CD14-positive monocyte (primary cell): ENCODE measurements at regions not wholly inside any gene's neighbourhood (a gene's known extent, or its start where the extent isn't known, plus 50 kb on each side); places are given as distances from the start of the nearest gene placed in this dataset.

Experiments used
- DNase-seq, 3 donors: peaks; one replicate each; pipeline ENCODE4 v3.0.0-alpha.2; 2011 to 2022
- H2AFZ ChIP-seq: 2 replicates; pipeline ENCODE4 v1.6.0; 2012; ENCODE audit warnings: mild to moderate bottlenecking, low read depth, low read length, inconsistent platforms; ENCODE audit not compliant: insufficient read depth, poor library complexity, severe bottlenecking
- H3K27ac ChIP-seq, 2 donors: 1 replicate in 1 of 2; 2 replicates in 1 of 2; pipeline ENCODE4 v1.5.1; 2012 to 2013; ENCODE audit warnings: low read length in 2 of 2, control low read depth in 1 of 2, inconsistent platforms in 1 of 2, low read depth in 1 of 2, mild to moderate bottlenecking in 1 of 2
- H3K27me3 ChIP-seq, 2 donors: one replicate each; pipeline versions ENCODE4 v1.6.0 to v1.6.1; 2011 to 2013; ENCODE audit warnings: low read length in 2 of 2; ENCODE audit not compliant: control insufficient read depth in 2 of 2, insufficient read depth in 2 of 2
- H3K36me3 ChIP-seq, 2 donors: replicated peaks in 1 of 2; 1 replicate in 1 of 2; 2 replicates in 1 of 2; pipeline versions ENCODE4 v1.5.1 to v1.6.1; 2012 to 2013; ENCODE audit warnings: low read length in 2 of 2, control low read depth in 1 of 2, inconsistent platforms in 1 of 2, mild to moderate bottlenecking in 1 of 2; ENCODE audit not compliant: insufficient read depth in 2 of 2, control insufficient read depth in 1 of 2
- H3K4me1 ChIP-seq, 2 donors: 1 replicate in 1 of 2; 2 replicates in 1 of 2; pipeline versions ENCODE4 v1.5.1 to v1.6.1; 2012 to 2013; ENCODE audit warnings: low read length in 2 of 2, control low read depth in 1 of 2, inconsistent platforms in 1 of 2, mild to moderate bottlenecking in 1 of 2, moderate library complexity in 1 of 2; ENCODE audit not compliant: insufficient read depth in 2 of 2, control insufficient read depth in 1 of 2
- H3K4me2 ChIP-seq: replicated peaks from 2 replicates; pipeline ENCODE3; 2012; ENCODE audit warnings: low read length, moderate library complexity, mild to moderate bottlenecking; ENCODE audit not compliant: poor library complexity, severe bottlenecking; ENCODE audit errors: extremely low read depth
- H3K4me3 ChIP-seq, 3 experiments: fragments of 200-600 bp in 1 of 3; sonication (generic) in 1 of 3; replicated peaks in 1 of 3; 1 replicate in 2 of 3; 2 replicates in 1 of 3; pipeline ENCODE4 v1.5.1; 2011 to 2013; ENCODE audit warnings: low read length in 3 of 3, mild to moderate bottlenecking in 3 of 3, control low read depth in 2 of 3, low read depth in 2 of 3, inconsistent platforms in 1 of 3, moderate library complexity in 1 of 3
- H3K79me2 ChIP-seq: 2 replicates; pipeline ENCODE4 v1.6.0; 2012; ENCODE audit warnings: mild to moderate bottlenecking, control low read depth, inconsistent platforms, low read length, moderate library complexity; ENCODE audit not compliant: insufficient read depth
- H3K9ac ChIP-seq: 2 replicates; pipeline ENCODE4 v1.6.0; 2017; ENCODE audit warnings: low read length, mild to moderate bottlenecking; ENCODE audit not compliant: insufficient read depth, poor library complexity, severe bottlenecking
- H3K9me3 ChIP-seq, 2 donors: replicated peaks in 1 of 2; 1 replicate in 1 of 2; 2 replicates in 1 of 2; pipeline versions ENCODE4 v1.5.1 to v1.6.1; 2012 to 2013; ENCODE audit warnings: low read length in 2 of 2, control low read depth in 1 of 2; ENCODE audit not compliant: control insufficient read depth in 1 of 2, insufficient read depth in 1 of 2
- H4K20me1 ChIP-seq: 2 replicates; pipeline ENCODE4 v1.6.0; 2012; ENCODE audit warnings: mild to moderate bottlenecking, low read length, control low read depth, moderate library complexity; ENCODE audit not compliant: insufficient read depth
- H3K27ac Mint-ChIP-seq, 7 donors: one replicate each; pipeline ENCODE4 v1.8.0; 2020; ENCODE audit warnings: mild to moderate bottlenecking in 7 of 7, mixed read lengths in 7 of 7, moderate library complexity in 6 of 7, inconsistent platforms in 2 of 7
- H3K27me3 Mint-ChIP-seq, 3 donors: one replicate each; pipeline ENCODE4 v1.8.0; 2021 to 2022; ENCODE audit warnings: low read depth in 3 of 3, mild to moderate bottlenecking in 3 of 3, mixed read lengths in 3 of 3, moderate library complexity in 3 of 3, inconsistent platforms in 1 of 3
- H3K36me3 Mint-ChIP-seq, 2 donors: one replicate each; pipeline ENCODE4 v1.8.0; 2020; ENCODE audit warnings: mixed read lengths in 2 of 2, inconsistent platforms in 1 of 2, mild to moderate bottlenecking in 1 of 2
- H3K4me1 Mint-ChIP-seq: one replicate; pipeline ENCODE4 v1.8.0; 2020; ENCODE audit warnings: mild to moderate bottlenecking, mixed read lengths
- H3K4me3 Mint-ChIP-seq, 2 donors: one replicate each; pipeline ENCODE4 v1.8.0; 2020; ENCODE audit warnings: mild to moderate bottlenecking in 2 of 2, mixed read lengths in 2 of 2, moderate library complexity in 1 of 2
- H3K9me3 Mint-ChIP-seq, 7 donors: one replicate each; pipeline ENCODE4 v1.8.0; 2020 to 2022; ENCODE audit warnings: mixed read lengths in 7 of 7, mild to moderate bottlenecking in 6 of 7, moderate library complexity in 6 of 7, inconsistent platforms in 2 of 7
- CTCF ChIP-seq: fragments of 200-600 bp; IDR thresholded peaks from one replicate; pipeline ENCODE4 v1.8.0; 2022; ENCODE audit warnings: antibody characterized with exemption, mild to moderate bottlenecking
- WGBS: methylation state at CpG from one replicate; pipeline ENCODE4 v1.1.5; 2013; ENCODE audit warnings: missing lambda C conversion rate; ENCODE audit not compliant: insufficient coverage; 5-methylcytosine and 5-hydroxymethylcytosine counted together
- intact Hi-C, 2 donors: fragments of 100-400 bp; cut with micrococcal nuclease; formaldehyde crosslinking; loops; one replicate each; pipeline versions ENCODE4 v1.15.0 to v1.15.1; 2023

GRCh38 chr10:130932326-130933007 is 379.1 kb downstream of the TCERG1L start:
- Mint-ChIP-seq H3K36me3 (no peaks in the 10 kb centered on the region), H3K9me3 (no peaks in the 10 kb centered on the region), H3K4me3 (no peak overlapping the region), H3K27me3 (peaks cover 2 to 6% (median 3%) of the 10 kb centered on the region in 3 donors), H3K4me1 (no peaks in the 10 kb centered on the region), H3K27ac (no peak overlapping the region)
- Histone ChIP-seq H3K9me3 (no peaks in the 10 kb centered on the region), H3K4me2 (no peak overlapping the region), H3K79me2 (no peaks in the 10 kb centered on the region), H3K27me3 (no peaks in the 10 kb centered on the region), H3K4me3 (no peak overlapping the region), H3K9ac (no peak overlapping the region), H4K20me1 (no peaks in the 10 kb centered on the region), H3K36me3 (no peaks in the 10 kb centered on the region), H3K4me1 (no peaks in the 10 kb centered on the region), H3K27ac (no peak overlapping the region), H2AFZ (no peak overlapping the region)
- intact Hi-C loops = no loop called here
- no peak for TF ChIP-seq CTCF
- WGBS = 86% methylated on average over 11 of the region's 15 CpGs
- DNase-seq = no peak

GRCh38 chr10:130933008-130933390 is 378.5 kb downstream of the TCERG1L start:
- 83% methylated on average over 5 of the region's 5 CpGs for WGBS

More at GRCh38 chr10:130933008-130933390, 378.5 kb downstream of the TCERG1L start:
- H2AFZ ChIP-seq = no peak overlapping the region
- no peak for TF ChIP-seq CTCF
- intact Hi-C loops = no loop called here
- H3K9ac ChIP-seq = no peak overlapping the region
- Mint-ChIP-seq H3K27me3 (peaks cover 2 to 6% (median 3%) of the 10 kb centered on the region in 3 donors), H3K9me3 (no peaks in the 10 kb centered on the region), H3K36me3 (no peaks in the 10 kb centered on the region), H3K27ac (peak overlapping the region in 1 of 7 donors; percentile 52), H3K4me1 (no peaks in the 10 kb centered on the region), H3K4me3 (no peak overlapping the region)
- H3K4me2 ChIP-seq = no peak overlapping the region
- no peaks in the 10 kb centered on the region for H4K20me1 ChIP-seq
- H3K4me1 ChIP-seq = no peaks in the 10 kb centered on the region
- no peak for DNase-seq
- no peaks in the 10 kb centered on the region for H3K36me3 ChIP-seq
- no peak overlapping the region for H3K27ac ChIP-seq
- H3K27me3 ChIP-seq = no peaks in the 10 kb centered on the region
- no peaks in the 10 kb centered on the region for H3K9me3 ChIP-seq
- no peak overlapping the region for H3K4me3 ChIP-seq
- no peaks in the 10 kb centered on the region for H3K79me2 ChIP-seq
